Heart left ventricle (tissue), 16 donors: ENCODE measurements at regions not wholly inside any gene's neighbourhood (a gene's known extent, or its start where the extent isn't known, plus 50 kb on each side); places are given as distances from the start of the nearest gene placed in this dataset.

Experiments used
- ATAC-seq, 4 donors: fragments of 200-7000 bp; cut with Tn5 transposase; one replicate each; pipeline ENCODE4 v1.9.1; 2020 to 2022; ENCODE audit warnings: moderate library complexity in 4 of 4, mild to moderate bottlenecking in 3 of 4, moderate number of reproducible peaks in 1 of 4
- DNase-seq, 5 donors: peaks; one replicate each; pipeline ENCODE4 v3.0.0-alpha.2; 2020
- H3K27ac ChIP-seq, 12 donors: fragments of 200-600 bp; sonication (generic) in 4 of 12; one replicate each; pipeline versions ENCODE4 v1.5.0 to v1.8.0; 2016 to 2022; ENCODE audit warnings: mild to moderate bottlenecking in 2 of 12
- H3K27me3 ChIP-seq, 9 donors: fragments of 200-600 bp; sonication (generic) in 2 of 9; one replicate each; pipeline versions ENCODE4 v1.5.1 to v1.8.0; 2016 to 2022; ENCODE audit warnings: mild to moderate bottlenecking in 3 of 9
- H3K36me3 ChIP-seq, 9 donors: fragments of 200-600 bp; sonication (generic) in 2 of 9; one replicate each; pipeline versions ENCODE4 v1.5.0 to v1.8.0; 2018 to 2022; ENCODE audit warnings: mild to moderate bottlenecking in 2 of 9
- H3K4me1 ChIP-seq, 12 donors: fragments of 200-600 bp; sonication (generic) in 4 of 12; one replicate each; pipeline versions ENCODE4 v1.5.0 to v1.8.0; 2016 to 2022; ENCODE audit warnings: mild to moderate bottlenecking in 3 of 12
- H3K4me3 ChIP-seq, 12 donors: fragments of 200-600 bp; sonication (generic) in 4 of 12; one replicate each; pipeline versions ENCODE4 v1.5.0 to v1.8.0; 2017 to 2022; ENCODE audit warnings: mild to moderate bottlenecking in 9 of 12, moderate library complexity in 4 of 12
- H3K9me3 ChIP-seq, 12 donors: fragments of 200-600 bp; sonication (generic) in 4 of 12; one replicate each; pipeline versions ENCODE4 v1.5.0 to v1.8.0; 2016 to 2022; ENCODE audit warnings: mild to moderate bottlenecking in 1 of 12
- POLR2A ChIP-seq, 2 donors: fragments of 450-650 bp; IDR thresholded peaks; one replicate each; pipeline ENCODE4 v1.6.1; 2017; ENCODE audit warnings: antibody characterized with exemption in 2 of 2, mild to moderate bottlenecking in 2 of 2, moderate library complexity in 2 of 2
- WGBS, 4 donors: extraction: QIAGEN DNeasy Blood & Tissue Kit in 2 of 4; methylation state at CpG; one replicate each; pipeline versions ENCODE4 v1.1.5 to v1.1.7; 2013 to 2018; 5-methylcytosine and 5-hydroxymethylcytosine counted together
- intact Hi-C, 10 donors: fragments of 100-400 bp; cut with DNase I; formaldehyde crosslinking; loops; one replicate each; pipeline versions ENCODE4 v1.11.1 to v1.14.2; 2022
- TF ChIP-seq, protein P1 (sequence below), 12 donors: fragments of 200-600 bp; sonication (generic) in 4 of 12; IDR thresholded peaks; one replicate each; pipeline versions ENCODE4 v1.5.0 to v1.8.0; 2018 to 2022; ENCODE audit warnings: antibody characterized with exemption in 12 of 12, mild to moderate bottlenecking in 5 of 12
- donor health status: ischemic (EF 13 %, LVEDD 7.1; RV severe dilation, severe dysfunction).
- donor health status: healthy with polysubstance abuse.
- donor health status: DM: no; HTN: yes; CAD: no.
- donor health status: DM: no; HTN: no; CAD: no.
- donor health status: ischemic (EF 25% LVEDD 6.9; RV normal size, moderate dysfunction).
- donor health status: ischemic (EF 25% LVEDD 5.7; RV mildly dilated, moderate dysfunction).
- donor health status: healthy.
- donor health status: DM: yes; HTN: yes; CAD: no.
- donor health status: ischemic (EF 35%, LVEDD 5.7; RV mildly dilated, moderate dysfunction).
- donor health status: nonischemic (EF 11% LVEDD 7.7; RV severe dilation, severe dysfunction).
- donor health status: DM: yes; HTN: yes; CAD: no.
- donor health status: PGD.
- donor health status: ischemic (EF 29% LVEDD 5.4; RV normal size, mild dysfunction).
- donor health status: nonischemic (EF 23%, LVEDD 6.1; RV moderate dilation, normal function).

DNA sequence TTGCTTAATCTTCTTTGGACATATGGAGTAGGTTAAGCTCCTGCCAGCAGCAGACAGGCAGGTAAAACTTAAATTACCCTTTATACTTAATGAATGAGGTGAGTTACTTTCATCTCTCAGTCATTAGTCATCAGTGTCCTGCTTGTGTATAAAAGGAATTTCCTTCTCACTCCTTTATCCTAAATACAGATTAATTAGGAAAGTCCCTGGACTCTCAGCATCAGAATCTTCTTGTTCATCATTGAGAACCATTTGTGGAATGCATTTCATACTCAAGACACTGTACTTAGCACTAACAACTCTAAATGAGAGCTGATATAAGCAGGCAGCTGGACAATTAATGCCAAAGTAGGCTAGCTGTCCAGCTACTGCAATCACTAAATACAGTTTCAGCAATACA lies 630.4 kb downstream of the METTL15 start:
- TF ChIP-seq, protein P1, sequence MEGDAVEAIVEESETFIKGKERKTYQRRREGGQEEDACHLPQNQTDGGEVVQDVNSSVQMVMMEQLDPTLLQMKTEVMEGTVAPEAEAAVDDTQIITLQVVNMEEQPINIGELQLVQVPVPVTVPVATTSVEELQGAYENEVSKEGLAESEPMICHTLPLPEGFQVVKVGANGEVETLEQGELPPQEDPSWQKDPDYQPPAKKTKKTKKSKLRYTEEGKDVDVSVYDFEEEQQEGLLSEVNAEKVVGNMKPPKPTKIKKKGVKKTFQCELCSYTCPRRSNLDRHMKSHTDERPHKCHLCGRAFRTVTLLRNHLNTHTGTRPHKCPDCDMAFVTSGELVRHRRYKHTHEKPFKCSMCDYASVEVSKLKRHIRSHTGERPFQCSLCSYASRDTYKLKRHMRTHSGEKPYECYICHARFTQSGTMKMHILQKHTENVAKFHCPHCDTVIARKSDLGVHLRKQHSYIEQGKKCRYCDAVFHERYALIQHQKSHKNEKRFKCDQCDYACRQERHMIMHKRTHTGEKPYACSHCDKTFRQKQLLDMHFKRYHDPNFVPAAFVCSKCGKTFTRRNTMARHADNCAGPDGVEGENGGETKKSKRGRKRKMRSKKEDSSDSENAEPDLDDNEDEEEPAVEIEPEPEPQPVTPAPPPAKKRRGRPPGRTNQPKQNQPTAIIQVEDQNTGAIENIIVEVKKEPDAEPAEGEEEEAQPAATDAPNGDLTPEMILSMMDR (IDR thresholded peaks at IDR 0.05), result no peak
- TF ChIP-seq POLR2A (IDR thresholded peaks at IDR 0.05), result no peak
- H3K4me3 ChIP-seq, result no peak overlapping the region
- H3K36me3 ChIP-seq, result no peaks in the 10 kb centered on the region
- H3K27me3 ChIP-seq, result no peaks in the 10 kb centered on the region
- intact Hi-C loops, result no loop called here
- no peak for DNase-seq
- ATAC-seq, result no peak
- no peaks in the 10 kb centered on the region for H3K9me3 ChIP-seq
- no peaks in the 10 kb centered on the region for H3K4me1 ChIP-seq
- no peak overlapping the region for H3K27ac ChIP-seq

DNA sequence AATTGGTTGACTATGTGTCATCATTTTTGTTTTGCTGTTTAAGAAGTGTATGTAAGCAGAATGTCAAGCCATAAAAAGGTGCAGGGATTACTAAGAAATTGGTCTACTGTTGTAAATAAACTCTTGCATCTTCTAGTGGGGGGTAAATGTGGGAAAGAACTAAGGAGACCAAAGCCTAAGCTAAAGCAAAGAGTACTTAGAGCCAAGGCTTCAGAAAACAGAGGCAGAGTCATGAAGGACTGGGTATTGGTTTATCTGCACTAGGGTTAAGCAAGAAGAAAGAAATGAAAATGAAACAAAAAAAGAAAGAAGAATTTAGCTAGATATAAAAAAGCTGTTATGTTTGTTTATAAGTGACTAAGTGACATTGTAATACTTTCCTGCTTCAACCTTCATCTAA lies 628.1 kb downstream of the METTL15 start:
- Histone ChIP-seq H3K4me3 (no peak overlapping the region), H3K27ac (no peak overlapping the region), H3K9me3 (no peaks in the 10 kb centered on the region), H3K4me1 (no peaks in the 10 kb centered on the region), H3K27me3 (no peaks in the 10 kb centered on the region), H3K36me3 (no peaks in the 10 kb centered on the region)
- intact Hi-C loops, result no loop called here
- no peak for TF ChIP-seq POLR2A (IDR thresholded peaks at IDR 0.05)
- TF ChIP-seq, protein P1 (IDR thresholded peaks at IDR 0.05), result no peak
- DNase-seq (no peak), ATAC-seq (no peak)

GRCh38 chr11:28735511-28735910 lies 627.3 kb downstream of the METTL15 start:
- no peaks in the 10 kb centered on the region for H3K36me3 ChIP-seq
- H3K9me3 ChIP-seq, result no peaks in the 10 kb centered on the region
- H3K4me1 ChIP-seq, result no peaks in the 10 kb centered on the region
- WGBS, 4 donors, result 77 to 90% (median 85%) methylated on average over 1 of the region's 1 CpG
- ATAC-seq, result no peak
- no peak overlapping the region for H3K27ac ChIP-seq
- TF ChIP-seq, protein P1 (IDR thresholded peaks at IDR 0.05), result no peak
- TF ChIP-seq POLR2A (IDR thresholded peaks at IDR 0.05), result no peak
- intact Hi-C loops, result no loop called here
- H3K27me3 ChIP-seq, result no peaks in the 10 kb centered on the region
- H3K4me3 ChIP-seq, result no peak overlapping the region
- DNase-seq, result no peak

- WGBS, 4 donors, result 80 to 88% (median 86%) methylated on average over 2 of the region's 2 CpGs
- Histone ChIP-seq H3K4me3 (no peak overlapping the region), H3K27me3 (no peaks in the 10 kb centered on the region), H3K9me3 (no peaks in the 10 kb centered on the region), H3K27ac (no peak overlapping the region), H3K36me3 (no peaks in the 10 kb centered on the region), H3K4me1 (no peaks in the 10 kb centered on the region)
- ATAC-seq, result no peak
- intact Hi-C loops, result no loop called here
- no peak for DNase-seq
- TF ChIP-seq, protein P1 (IDR thresholded peaks at IDR 0.05), result no peak
- no peak for TF ChIP-seq POLR2A (IDR thresholded peaks at IDR 0.05)
Observed at GRCh38 chr11:28730889-28731288, 622.7 kb downstream of the METTL15 start.
